Astrocyte (in vitro differentiated cells and primary cell): ENCODE measurements at regions not wholly inside any gene's neighbourhood (a gene's known extent, or its start where the extent isn't known, plus 50 kb on each side); places are given as distances from the start of the nearest gene placed in this dataset.

Experiments
- EZH2 ChIP-seq: IDR thresholded peaks from 2 replicates; pipeline ENCODE4 v1.6.1; 2012; ENCODE audit warnings: mild to moderate bottlenecking, low read length, inconsistent platforms; ENCODE audit not compliant: insufficient read depth
- TF ChIP-seq, protein P1 (sequence below): IDR thresholded peaks from 2 replicates; pipeline ENCODE4 v1.5.1; 2011; ENCODE audit warnings: low read depth, mild to moderate bottlenecking, inconsistent platforms, low read length, moderate library complexity; ENCODE audit not compliant: insufficient read depth

DNA sequence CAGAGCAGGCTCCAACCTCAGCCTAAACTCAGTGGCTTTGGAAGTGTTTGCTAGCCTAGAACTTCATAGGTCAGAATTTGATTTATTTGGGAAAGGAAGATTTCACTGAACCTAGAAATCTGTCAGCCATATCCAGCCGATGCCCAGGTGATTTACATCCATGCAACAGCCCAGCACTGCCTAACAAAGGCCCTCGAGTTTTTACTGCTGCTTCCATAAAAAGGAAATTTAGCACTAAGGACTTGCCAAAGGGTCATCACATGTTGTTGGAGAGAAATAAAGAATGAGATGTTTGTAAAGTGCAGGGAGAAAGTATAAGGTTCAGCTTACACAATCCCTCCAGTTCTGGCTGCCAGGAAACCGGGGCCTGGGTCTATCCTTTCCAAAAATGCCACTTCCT is 614.2 kb downstream of the BCL11A start:
- TF ChIP-seq, protein P1, sequence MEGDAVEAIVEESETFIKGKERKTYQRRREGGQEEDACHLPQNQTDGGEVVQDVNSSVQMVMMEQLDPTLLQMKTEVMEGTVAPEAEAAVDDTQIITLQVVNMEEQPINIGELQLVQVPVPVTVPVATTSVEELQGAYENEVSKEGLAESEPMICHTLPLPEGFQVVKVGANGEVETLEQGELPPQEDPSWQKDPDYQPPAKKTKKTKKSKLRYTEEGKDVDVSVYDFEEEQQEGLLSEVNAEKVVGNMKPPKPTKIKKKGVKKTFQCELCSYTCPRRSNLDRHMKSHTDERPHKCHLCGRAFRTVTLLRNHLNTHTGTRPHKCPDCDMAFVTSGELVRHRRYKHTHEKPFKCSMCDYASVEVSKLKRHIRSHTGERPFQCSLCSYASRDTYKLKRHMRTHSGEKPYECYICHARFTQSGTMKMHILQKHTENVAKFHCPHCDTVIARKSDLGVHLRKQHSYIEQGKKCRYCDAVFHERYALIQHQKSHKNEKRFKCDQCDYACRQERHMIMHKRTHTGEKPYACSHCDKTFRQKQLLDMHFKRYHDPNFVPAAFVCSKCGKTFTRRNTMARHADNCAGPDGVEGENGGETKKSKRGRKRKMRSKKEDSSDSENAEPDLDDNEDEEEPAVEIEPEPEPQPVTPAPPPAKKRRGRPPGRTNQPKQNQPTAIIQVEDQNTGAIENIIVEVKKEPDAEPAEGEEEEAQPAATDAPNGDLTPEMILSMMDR: no peak
- no peak for TF ChIP-seq EZH2
